NCI-H1436 (cell line): ENCODE measurements at regions not wholly inside any gene's neighbourhood (a gene's known extent, or its start where the extent isn't known, plus 50 kb on each side); places are given as distances from the start of the nearest gene placed in this dataset.
"Not testable (repeated sequence)": the region's sequence is repeated elsewhere in the genome, so short reads cannot be mapped to it uniquely, and the experiment has no call there.

Experiments
- DNase-seq: peaks from one replicate; lab custom pipeline; 2025; lab: John Stamatoyannopoulos, UW

DNA sequence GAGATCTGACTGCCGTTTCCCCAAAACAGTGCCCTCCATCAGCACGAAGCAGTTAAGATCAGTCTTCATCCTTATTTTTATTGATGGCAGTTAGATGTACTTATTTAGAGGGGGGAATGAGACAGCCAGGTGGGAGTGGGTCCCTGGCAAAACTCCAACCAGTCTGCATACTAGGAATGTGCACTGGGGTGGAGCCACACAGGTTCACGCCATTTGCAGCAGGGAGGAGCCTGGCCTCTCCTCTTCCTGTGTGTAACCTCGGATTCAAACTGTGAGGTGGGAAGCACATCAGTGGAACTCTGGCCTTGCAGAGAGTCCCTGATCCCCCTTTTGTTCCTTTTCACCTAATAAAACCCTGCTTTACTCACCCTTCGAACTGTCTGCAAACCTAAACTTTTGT, 987.7 kb upstream of the GRIA3 start:
- no peak for DNase-seq

DNA sequence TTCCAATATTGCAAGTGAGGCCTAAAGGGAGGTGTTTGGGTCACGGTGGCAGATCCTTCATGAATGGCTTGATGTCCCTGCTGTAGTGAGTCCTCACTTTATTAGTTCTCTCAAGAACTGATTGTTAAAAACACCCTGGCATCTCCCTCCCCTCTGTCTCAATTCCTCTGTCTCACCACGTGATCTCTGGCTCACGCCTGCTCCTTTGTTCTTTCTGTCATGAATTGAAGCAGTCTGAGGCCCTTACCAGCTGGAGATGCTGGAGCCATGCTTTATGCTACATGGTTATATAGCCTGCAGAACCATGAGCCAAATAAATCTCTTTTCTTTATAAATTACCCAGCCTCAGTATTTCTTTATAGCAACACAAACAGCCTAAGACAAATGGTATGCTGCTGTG, 980.7 kb upstream of the GRIA3 start:
- DNase-seq = no peak

DNA sequence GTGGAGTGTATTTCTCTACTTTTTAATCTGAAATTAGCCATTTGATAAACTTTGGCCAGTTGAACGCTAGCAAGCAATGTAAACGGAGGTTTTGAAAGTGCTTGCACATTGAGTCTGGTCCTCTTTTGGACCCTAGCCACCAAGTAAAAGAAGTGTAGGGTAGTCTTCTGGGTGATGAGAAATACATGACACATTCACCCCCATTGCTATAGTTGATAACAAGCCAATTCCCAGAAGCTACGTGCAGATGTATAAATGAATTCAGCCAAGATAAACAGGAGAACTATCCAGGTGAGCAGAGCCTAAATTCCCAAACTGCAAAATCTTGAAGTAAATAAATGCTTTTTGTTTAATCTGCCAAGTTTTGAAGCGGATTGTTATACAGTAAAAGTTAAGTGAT, 965.4 kb upstream of the GRIA3 start:
- no peak for DNase-seq

GRCh38 chrX:122219226-122219625, 964.9 kb upstream of the GRIA3 start:
- no peak for DNase-seq

- DNase-seq = no peak
Measured at GRCh38 chrX:122219735-122220134, 964.3 kb upstream of the GRIA3 start.

- no peak for DNase-seq
Measured at GRCh38 chrX:122220644-122221373, 963.3 kb upstream of the GRIA3 start.

GRCh38 chrX:122221810-122222209, 962.3 kb upstream of the GRIA3 start:
- not testable (repeated sequence) for DNase-seq

- DNase-seq = not testable (repeated sequence)
Measured at GRCh38 chrX:122224137-122224536, 959.9 kb upstream of the GRIA3 start.

DNA sequence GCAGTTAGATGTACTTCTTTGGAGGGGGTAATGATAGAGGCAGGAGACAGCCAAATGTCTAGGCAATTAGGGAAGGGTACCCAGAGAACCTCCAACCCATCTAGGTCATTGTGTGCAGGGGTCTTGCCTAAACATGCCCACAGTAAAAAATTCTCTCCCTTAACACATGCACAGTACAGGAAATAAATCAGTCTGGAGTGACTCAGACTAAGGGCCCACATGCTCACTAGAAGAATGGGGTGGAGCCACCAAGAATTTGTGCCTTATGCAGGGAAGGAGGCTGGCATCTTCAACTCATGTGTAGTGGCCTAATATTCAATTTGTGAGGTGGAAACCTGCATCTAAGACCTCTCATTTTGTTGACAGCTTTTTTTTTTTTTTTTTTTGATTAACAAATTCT, 945.3 kb upstream of the GRIA3 start:
- no peak for DNase-seq

GRCh38 chrX:122241959-122242358, 942.1 kb upstream of the GRIA3 start:
- DNase-seq = no peak

GRCh38 chrX:122244080-122244479, 940.0 kb upstream of the GRIA3 start:
- DNase-seq = no peak

DNA sequence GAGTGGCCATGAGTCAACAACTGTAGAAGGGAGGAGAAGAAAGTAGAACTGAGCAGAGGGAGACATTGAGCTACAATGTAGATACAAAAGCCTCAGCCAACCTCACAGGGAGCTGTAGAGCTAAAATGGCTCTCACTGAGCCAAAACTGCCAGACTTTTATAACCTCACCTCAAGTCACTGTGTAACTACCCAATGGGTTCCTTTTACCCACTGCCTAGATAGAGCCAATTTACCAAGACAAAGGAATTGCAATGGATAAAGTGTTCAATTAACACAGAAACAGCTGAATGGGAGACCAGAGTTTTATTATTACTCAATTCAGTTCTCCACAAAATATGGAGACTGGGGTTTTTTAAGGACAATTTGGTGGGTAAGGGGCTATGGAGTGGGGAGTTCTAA, 938.9 kb upstream of the GRIA3 start:
- no peak for DNase-seq

DNA sequence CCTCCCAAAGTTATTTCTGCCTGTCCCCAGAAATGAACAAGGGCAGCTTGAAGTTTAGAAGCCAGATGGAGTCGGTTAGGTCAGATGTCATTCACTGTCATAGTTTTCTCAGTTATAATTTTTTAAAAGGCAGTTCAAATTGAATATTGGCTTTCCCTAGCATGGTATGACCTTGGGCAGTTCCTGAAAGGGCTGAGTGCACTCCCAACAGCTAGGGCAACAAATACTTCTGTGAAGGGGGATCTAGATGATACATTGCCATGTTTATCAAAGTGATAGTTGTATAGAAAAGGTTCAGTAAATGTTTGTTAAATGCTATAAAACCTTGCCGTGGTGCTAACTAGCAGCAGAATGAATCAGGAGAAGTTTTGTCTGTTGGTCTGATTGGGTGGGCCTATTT, 938.1 kb upstream of the GRIA3 start:
- no peak for DNase-seq

DNA sequence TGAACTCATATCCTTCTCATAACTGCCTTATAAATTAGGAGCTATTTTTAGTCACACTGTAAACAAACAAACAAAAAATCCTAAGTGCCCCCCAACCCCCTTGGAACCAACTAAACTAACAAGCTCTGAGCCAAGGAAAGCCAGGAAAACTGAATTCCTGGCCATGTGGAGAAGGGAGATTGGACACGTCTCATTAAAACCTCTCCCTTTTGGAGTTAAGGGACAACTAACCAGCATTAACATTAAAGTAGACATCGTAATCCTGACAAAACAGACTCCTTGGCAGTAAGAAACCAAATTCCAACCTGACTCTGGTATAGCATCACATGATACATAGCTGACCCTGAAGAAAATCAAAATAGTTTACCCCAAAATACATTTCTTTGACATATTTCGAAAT, 937.1 kb upstream of the GRIA3 start:
- DNase-seq = no peak

DNA sequence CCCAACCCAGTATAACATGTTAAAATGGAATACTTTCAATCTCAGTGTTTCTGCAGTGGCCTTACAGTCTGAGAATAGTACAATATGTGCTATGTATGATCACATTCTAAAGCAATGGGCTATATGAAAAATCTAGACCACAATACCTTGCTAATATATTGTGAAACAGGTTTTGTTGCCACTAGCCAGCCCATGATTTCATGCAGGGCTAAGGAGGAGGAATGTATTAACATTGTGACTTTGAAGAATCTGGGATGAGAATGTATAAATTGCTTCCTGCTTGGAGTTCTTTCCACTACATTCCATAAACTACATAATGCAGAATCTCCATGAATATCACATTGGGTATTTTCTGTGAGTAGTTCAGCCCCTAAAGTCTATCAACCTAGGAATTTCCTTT, 935.4 kb upstream of the GRIA3 start:
- no peak for DNase-seq

DNA sequence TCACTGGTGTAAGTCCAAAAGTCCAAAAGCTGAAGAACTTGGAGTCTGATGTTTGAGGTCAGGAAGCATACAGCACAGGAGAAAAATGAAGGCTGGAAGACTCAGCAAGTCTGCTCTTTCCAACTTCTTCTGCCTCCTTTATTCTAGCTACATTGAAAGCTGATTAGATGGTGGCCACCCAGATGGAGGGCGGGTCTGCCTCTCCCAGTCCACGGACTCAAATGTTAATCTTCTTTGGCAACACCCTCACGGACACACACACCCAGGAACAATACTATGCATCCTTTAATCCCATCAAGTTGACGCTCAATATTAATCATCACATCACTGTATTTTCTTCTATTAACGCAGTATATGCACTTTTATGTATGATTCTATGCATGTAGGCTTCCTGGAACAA, 931.6 kb upstream of the GRIA3 start:
- no peak for DNase-seq

DNA sequence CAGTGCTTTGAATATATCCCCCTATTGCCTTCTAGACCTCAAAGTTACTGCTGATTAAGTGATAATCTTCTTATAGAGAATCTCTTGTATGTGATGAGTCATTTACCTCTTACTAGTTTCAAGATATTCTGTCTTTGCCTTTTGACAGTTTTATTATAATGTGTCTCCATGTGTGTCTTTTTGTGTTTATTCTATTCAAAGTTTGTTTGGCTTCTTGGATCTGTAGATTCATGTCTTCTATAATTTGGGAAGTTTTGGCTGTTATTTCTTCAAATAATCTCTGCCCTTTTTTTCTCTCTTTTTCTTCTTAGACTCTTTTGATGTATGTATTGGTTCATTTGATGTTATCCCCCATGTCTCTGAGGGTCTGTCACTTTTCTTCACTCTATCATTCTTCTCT, 915.7 kb upstream of the GRIA3 start:
- no peak for DNase-seq

DNA sequence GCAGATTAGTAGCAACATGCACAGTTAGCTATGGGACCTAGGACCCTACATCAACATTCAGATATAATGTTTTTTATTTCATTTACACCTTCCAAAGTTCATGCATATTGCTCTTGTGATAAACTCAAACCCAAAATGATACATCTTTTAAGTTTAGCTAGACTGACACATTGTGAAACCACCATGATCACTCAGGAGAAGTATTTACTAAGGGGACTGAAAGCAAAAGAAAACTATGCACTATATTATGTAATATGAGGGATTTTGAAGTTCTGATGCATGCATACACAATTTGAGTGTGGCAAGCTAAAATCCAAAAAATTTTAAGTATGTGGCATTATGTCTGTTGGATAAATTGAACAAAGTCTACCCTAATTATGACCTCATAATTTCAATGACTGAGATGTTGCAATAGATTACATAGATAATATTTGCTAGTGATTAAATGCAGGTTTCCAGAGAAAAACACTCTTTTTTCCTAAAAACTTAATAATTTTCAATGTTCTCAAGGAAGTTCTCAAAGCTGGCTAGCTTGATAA, 914.8 kb upstream of the GRIA3 start:
- no peak for DNase-seq

DNA sequence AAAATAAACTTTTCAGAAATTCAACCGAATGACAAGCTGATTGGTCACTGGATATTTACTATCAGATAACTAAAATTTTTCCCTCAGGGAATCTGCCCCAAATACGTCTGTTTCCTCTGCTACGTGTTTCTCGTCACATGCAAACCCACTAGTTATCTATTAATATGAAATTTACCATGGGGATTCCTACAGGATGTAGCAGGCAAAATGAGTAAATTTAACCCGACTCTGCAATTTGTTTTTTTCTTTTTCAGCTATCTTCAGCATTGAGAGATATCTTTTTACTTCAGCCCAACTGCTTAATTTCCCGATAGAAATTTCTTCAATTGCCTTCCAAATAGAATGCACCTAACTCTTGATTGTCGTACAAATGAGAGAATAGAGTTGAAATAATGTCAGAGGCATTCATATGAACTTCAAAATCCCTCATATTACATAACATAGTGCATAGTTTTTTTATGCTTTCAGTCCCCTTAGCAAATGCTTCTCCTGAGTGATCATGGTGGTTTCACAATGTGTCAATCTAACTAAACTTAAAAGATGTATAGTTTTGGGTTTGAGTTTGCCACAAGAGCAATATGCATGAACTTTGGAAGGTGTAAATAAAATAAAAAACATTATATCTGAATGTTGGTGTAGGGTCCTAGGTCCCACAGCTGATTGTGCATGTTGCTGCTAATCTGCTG, 913.1 kb upstream of the GRIA3 start:
- DNase-seq = no peak

GRCh38 chrX:122272011-122272410, 912.1 kb upstream of the GRIA3 start:
- no peak for DNase-seq

DNA sequence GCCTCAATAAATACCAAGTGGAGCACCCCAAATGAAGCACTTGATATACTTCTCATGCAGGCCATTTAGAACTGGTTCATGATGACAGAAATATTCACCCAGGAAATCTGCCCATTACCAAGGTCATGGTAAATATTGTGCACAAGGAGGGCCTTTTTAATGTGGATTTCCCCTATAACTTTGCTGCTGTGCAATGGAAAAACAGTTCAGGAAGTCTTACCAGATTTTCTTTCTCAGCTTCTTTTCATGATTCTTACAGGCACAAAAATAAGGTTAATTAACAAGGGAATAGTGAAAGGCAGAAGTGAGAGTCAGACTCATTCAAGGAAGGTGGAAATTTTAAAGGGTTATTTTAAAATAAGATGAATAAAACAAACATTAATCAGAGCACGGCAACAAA, 904.3 kb upstream of the GRIA3 start:
- DNase-seq = no peak

GRCh38 chrX:122299822-122300221, 884.3 kb upstream of the GRIA3 start:
- not testable (repeated sequence) for DNase-seq

- DNase-seq = no peak
Measured at GRCh38 chrX:122301491-122301890, 882.6 kb upstream of the GRIA3 start.

DNA sequence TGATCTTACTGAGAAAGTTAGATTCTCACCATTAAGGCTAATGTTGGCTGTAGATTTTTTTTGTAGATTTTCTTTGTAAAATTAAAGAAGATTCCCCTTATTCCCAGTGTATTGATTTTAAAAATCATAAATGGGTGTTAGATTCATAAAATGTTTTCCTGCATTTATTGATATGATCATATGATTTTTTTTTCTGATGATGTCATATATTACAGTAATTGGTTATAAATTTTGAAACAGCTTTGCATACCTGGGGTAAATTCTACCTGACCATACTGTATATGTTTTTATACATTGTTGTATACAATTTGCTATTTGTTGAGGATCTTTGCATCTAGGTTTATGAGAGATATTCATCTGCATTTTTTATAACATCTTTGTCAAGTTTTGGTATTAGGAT, 880.3 kb upstream of the GRIA3 start:
- no peak for DNase-seq
